SK-N-SH (cell line): ENCODE measurements at regions not wholly inside any gene's neighbourhood (a gene's known extent, or its start where the extent isn't known, plus 50 kb on each side); places are given as distances from the start of the nearest gene placed in this dataset.

Experiments used
- CTCF ChIA-PET: fragments of 300-600, 350-600 bp; formaldehyde crosslinking; extraction: SDS; loops from one replicate; lab custom pipeline; 2021; lab: Yijun Ruan, JAX
- POLR2A ChIA-PET: fragments of 350-600 bp; sonication (Branson Sonifier 250); formaldehyde crosslinking; extraction: SDS; loops from one replicate; lab custom pipeline; 2020; ENCODE audit warnings: antibody characterized with exemption, inconsistent platforms; lab: Yijun Ruan, JAX
- DNase-seq: peaks from one replicate; pipeline ENCODE4 v3.0.0; 2012
- H2AFZ ChIP-seq: fragments of 200-600 bp; sonication (generic); 2 replicates; pipeline ENCODE4 v1.8.1; 2016; ENCODE audit warnings: antibody characterized with exemption, mild to moderate bottlenecking, low read depth
- H3F3A ChIP-seq: fragments of 200-600 bp; sonication (generic); replicated peaks from 2 replicates; pipeline ENCODE3; 2016; ENCODE audit warnings: antibody characterized with exemption, mild to moderate bottlenecking; ENCODE audit not compliant: insufficient read depth
- H3K27ac ChIP-seq, 2 experiments: fragments of 200-500 bp in 1 of 2; fragments of 200-600 bp in 1 of 2; sonication (Bioruptor generic) in 1 of 2; sonication (generic), shearing (Covaris generic) in 1 of 2; 2 replicates each; pipeline versions ENCODE4 v1.5.1 to v1.6.1; 2014 to 2016; ENCODE audit warnings: low read depth in 2 of 2, inconsistent platforms in 1 of 2, low read length in 1 of 2, mild to moderate bottlenecking in 1 of 2, mixed read lengths in 1 of 2
- H3K27me3 ChIP-seq: fragments of 200-600 bp; sonication (generic), shearing (Covaris generic); 2 replicates; pipeline ENCODE4 v1.6.1; 2016; ENCODE audit warnings: mixed run types; ENCODE audit not compliant: insufficient read depth
- H3K36me3 ChIP-seq, 2 experiments: fragments of 200-500 bp in 1 of 2; fragments of 200-600 bp in 1 of 2; sonication (Bioruptor generic) in 1 of 2; sonication (generic) in 1 of 2; replicated peaks in 1 of 2; 2 replicates each; pipeline versions ENCODE3 to v1.5.1; 2014 to 2016; ENCODE audit warnings: low read length in 1 of 2, mild to moderate bottlenecking in 1 of 2; ENCODE audit not compliant: insufficient read depth in 2 of 2, control insufficient read depth in 1 of 2
- H3K4me1 ChIP-seq, 2 experiments: fragments of 200-500 bp in 1 of 2; fragments of 200-600 bp in 1 of 2; sonication (Bioruptor generic) in 1 of 2; sonication (generic), shearing (Covaris generic) in 1 of 2; 2 replicates each; pipeline versions ENCODE4 v1.5.1 to v1.6.1; 2014 to 2016; ENCODE audit warnings: low read depth in 1 of 2, low read length in 1 of 2, mixed run types in 1 of 2; ENCODE audit not compliant: insufficient read depth in 2 of 2, control insufficient read depth in 1 of 2
- H3K4me2 ChIP-seq: fragments of 200-600 bp; sonication (generic), shearing (Covaris generic); 2 replicates; pipeline ENCODE4 v1.6.1; 2017; ENCODE audit warnings: mixed run types
- H3K4me3 ChIP-seq, 2 experiments: fragments of 200-500 bp in 1 of 2; fragments of 200-600 bp in 1 of 2; sonication (Bioruptor generic) in 1 of 2; sonication (generic), shearing (Covaris generic) in 1 of 2; 2 replicates each; pipeline versions ENCODE4 v1.5.1 to v1.8.1; 2014 to 2016; ENCODE audit warnings: low read depth in 2 of 2, inconsistent platforms in 1 of 2, low read length in 1 of 2, mild to moderate bottlenecking in 1 of 2, mixed read lengths in 1 of 2, moderate library complexity in 1 of 2
- H3K79me2 ChIP-seq: fragments of 200-600 bp; sonication (generic); 2 replicates; pipeline ENCODE4 v1.8.1; 2017; ENCODE audit warnings: mild to moderate bottlenecking; ENCODE audit not compliant: insufficient read depth
- H3K9ac ChIP-seq: fragments of 200-600 bp; sonication (generic); 2 replicates; pipeline ENCODE4 v1.6.1; 2017; ENCODE audit warnings: mixed run types
- H3K9me2 ChIP-seq: fragments of 200-600 bp; sonication (generic); 2 replicates; pipeline ENCODE4 v1.6.1; 2017; ENCODE audit warnings: mixed run types
- H3K9me3 ChIP-seq: fragments of 200-600 bp; sonication (generic); 2 replicates; pipeline ENCODE4 v1.6.1; 2017; ENCODE audit warnings: mixed run types, mild to moderate bottlenecking, moderate library complexity
- H4K20me1 ChIP-seq: fragments of 200-600 bp; sonication (generic); 2 replicates; pipeline ENCODE4 v1.6.1; 2017; ENCODE audit warnings: mild to moderate bottlenecking, mixed run types; ENCODE audit not compliant: insufficient read depth
- CHD2 ChIP-seq: fragments of 150-350 bp; IDR thresholded peaks from 2 replicates; pipeline ENCODE4 v1.6.1; 2018; ENCODE audit warnings: low read length; ENCODE audit not compliant: partially characterized antibody
- EP300 ChIP-seq, 2 experiments: IDR thresholded peaks; 2 replicates each; pipeline versions ENCODE4 v1.4.0 to v1.6.1; 2012; ENCODE audit warnings: borderline replicate concordance in 1 of 2, low read depth in 1 of 2, low read length in 1 of 2
- FOSL2 ChIP-seq: IDR thresholded peaks from 2 replicates; pipeline ENCODE4 v1.4.0; 2012; ENCODE audit warnings: low read depth, mild to moderate bottlenecking, moderate library complexity, borderline replicate concordance
- GATA2 ChIP-seq: sonication (generic); formaldehyde crosslinking; IDR thresholded peaks from 2 replicates; pipeline ENCODE4 v1.5.0; 2020; ENCODE audit warnings: mild to moderate bottlenecking, missing genetic modification reagents
- JUND ChIP-seq: IDR thresholded peaks from 2 replicates; pipeline ENCODE4 v1.4.0; 2012
- MEF2A ChIP-seq: IDR thresholded peaks from 2 replicates; pipeline ENCODE4 v1.4.0; 2012; ENCODE audit warnings: low read depth, borderline replicate concordance
- POLR2AphosphoS5 ChIP-seq: IDR thresholded peaks from 2 replicates; pipeline ENCODE4 v1.6.1; 2012; ENCODE audit warnings: low read depth, low read length
- RCOR1 ChIP-seq: fragments of 150-350 bp; IDR thresholded peaks from 2 replicates; pipeline ENCODE4 v1.6.1; 2017; ENCODE audit warnings: antibody characterized with exemption, low read length
- RXRA ChIP-seq: IDR thresholded peaks from 2 replicates; pipeline ENCODE4 v1.4.0; 2012; ENCODE audit warnings: low read depth, mild to moderate bottlenecking, borderline replicate concordance
- SIN3A ChIP-seq: IDR thresholded peaks from 2 replicates; pipeline ENCODE4 v1.6.1; 2012; ENCODE audit warnings: low read depth, mild to moderate bottlenecking, low read length, moderate library complexity, borderline replicate concordance
- SMC3 ChIP-seq: IDR thresholded peaks from 2 replicates; pipeline ENCODE4 v1.6.1; 2012; ENCODE audit warnings: low read depth, low read length, improper control_type of control experiment
- TCF12 ChIP-seq: IDR thresholded peaks from 2 replicates; pipeline ENCODE4 v1.4.0; 2012
- YY1 ChIP-seq: IDR thresholded peaks from 2 replicates; pipeline ENCODE4 v1.4.0; 2012; ENCODE audit warnings: low read depth, mild to moderate bottlenecking
- WGBS: methylation state at CpG from one replicate; pipeline ENCODE4 v1.1.6; 2017; ENCODE audit warnings: low lambda C conversion rate; 5-methylcytosine and 5-hydroxymethylcytosine counted together
- TF ChIP-seq, protein P1 (sequence below): IDR thresholded peaks from 2 replicates; pipeline ENCODE4 v1.4.0; 2012; ENCODE audit warnings: low read depth, borderline replicate concordance
- TF ChIP-seq, protein P2 (sequence below): IDR thresholded peaks from 2 replicates; pipeline ENCODE4 v1.6.1; 2012; ENCODE audit warnings: mild to moderate bottlenecking, low read depth, low read length, moderate library complexity
- TF ChIP-seq, protein P3 (sequence below): fragments of 150-350 bp; IDR thresholded peaks from 2 replicates; pipeline ENCODE4 v1.6.1; 2016; ENCODE audit warnings: mild to moderate bottlenecking, low read depth, low read length

DNA sequence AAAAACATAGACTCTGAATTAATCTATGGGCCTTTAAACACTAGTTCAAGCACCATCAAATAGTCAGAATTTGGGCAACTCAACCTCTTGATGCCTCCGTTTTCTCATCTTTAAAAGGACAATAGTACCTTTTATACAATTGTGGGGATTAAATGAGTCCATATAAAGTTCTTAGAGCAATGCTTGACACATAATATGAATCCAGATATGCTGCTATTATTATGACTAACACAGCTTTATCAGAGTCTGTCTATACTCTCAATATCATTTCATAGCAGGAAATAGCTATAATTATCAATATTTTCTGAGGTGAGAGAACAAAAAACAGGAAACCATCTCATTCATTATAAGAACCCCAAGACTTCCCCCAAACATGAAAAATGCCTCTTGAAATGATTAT, 430.5 kb upstream of the XYLT1 start:
- Histone ChIP-seq H3K9me2 (no peaks in the 10 kb centered on the region), H3F3A (no peaks in the 10 kb centered on the region), H3K27ac (no peak overlapping the region), H3K79me2 (no peaks in the 10 kb centered on the region), H3K36me3 (no peaks in the 10 kb centered on the region), H3K4me3 (no peak overlapping the region), H3K4me1 (no peaks in the 10 kb centered on the region; a peak in 2 of 4 replicates), H3K9me3 (peaks cover 4% of the 10 kb centered on the region; the same call in 1 of the 2 replicates), H2AFZ (no peak overlapping the region), H4K20me1 (no peaks in the 10 kb centered on the region), H3K27me3 (no peaks in the 10 kb centered on the region), H3K9ac (no peak overlapping the region), H3K4me2 (no peak overlapping the region)
- DNase-seq = no peak
- TF ChIP-seq TCF12 (no peak), RCOR1 (no peak), RXRA (no peak), POLR2AphosphoS5 (no peak), YY1 (no peak), GATA2 (CRISPR knock-in tag) (no peak), JUND (no peak), MEF2A (no peak), FOSL2 (no peak)
- TF ChIP-seq, protein P1, sequence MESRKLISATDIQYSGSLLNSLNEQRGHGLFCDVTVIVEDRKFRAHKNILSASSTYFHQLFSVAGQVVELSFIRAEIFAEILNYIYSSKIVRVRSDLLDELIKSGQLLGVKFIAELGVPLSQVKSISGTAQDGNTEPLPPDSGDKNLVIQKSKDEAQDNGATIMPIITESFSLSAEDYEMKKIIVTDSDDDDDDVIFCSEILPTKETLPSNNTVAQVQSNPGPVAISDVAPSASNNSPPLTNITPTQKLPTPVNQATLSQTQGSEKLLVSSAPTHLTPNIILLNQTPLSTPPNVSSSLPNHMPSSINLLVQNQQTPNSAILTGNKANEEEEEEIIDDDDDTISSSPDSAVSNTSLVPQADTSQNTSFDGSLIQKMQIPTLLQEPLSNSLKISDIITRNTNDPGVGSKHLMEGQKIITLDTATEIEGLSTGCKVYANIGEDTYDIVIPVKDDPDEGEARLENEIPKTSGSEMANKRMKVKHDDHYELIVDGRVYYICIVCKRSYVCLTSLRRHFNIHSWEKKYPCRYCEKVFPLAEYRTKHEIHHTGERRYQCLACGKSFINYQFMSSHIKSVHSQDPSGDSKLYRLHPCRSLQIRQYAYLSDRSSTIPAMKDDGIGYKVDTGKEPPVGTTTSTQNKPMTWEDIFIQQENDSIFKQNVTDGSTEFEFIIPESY = no peak
- TF ChIP-seq, protein P2, sequence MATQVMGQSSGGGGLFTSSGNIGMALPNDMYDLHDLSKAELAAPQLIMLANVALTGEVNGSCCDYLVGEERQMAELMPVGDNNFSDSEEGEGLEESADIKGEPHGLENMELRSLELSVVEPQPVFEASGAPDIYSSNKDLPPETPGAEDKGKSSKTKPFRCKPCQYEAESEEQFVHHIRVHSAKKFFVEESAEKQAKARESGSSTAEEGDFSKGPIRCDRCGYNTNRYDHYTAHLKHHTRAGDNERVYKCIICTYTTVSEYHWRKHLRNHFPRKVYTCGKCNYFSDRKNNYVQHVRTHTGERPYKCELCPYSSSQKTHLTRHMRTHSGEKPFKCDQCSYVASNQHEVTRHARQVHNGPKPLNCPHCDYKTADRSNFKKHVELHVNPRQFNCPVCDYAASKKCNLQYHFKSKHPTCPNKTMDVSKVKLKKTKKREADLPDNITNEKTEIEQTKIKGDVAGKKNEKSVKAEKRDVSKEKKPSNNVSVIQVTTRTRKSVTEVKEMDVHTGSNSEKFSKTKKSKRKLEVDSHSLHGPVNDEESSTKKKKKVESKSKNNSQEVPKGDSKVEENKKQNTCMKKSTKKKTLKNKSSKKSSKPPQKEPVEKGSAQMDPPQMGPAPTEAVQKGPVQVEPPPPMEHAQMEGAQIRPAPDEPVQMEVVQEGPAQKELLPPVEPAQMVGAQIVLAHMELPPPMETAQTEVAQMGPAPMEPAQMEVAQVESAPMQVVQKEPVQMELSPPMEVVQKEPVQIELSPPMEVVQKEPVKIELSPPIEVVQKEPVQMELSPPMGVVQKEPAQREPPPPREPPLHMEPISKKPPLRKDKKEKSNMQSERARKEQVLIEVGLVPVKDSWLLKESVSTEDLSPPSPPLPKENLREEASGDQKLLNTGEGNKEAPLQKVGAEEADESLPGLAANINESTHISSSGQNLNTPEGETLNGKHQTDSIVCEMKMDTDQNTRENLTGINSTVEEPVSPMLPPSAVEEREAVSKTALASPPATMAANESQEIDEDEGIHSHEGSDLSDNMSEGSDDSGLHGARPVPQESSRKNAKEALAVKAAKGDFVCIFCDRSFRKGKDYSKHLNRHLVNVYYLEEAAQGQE = no peak
- POLR2A ChIA-PET = no interaction called here
- 60% methylated on average over 1 of the region's 1 CpG for WGBS
- CTCF ChIA-PET = interaction anchor here (0.6 to 1.9 kb wide), 3 partner anchors 13 to 127 kb away, joined by 3 to 5 read pairs (median 3); no protein-coding TSS in a partner anchor

DNA sequence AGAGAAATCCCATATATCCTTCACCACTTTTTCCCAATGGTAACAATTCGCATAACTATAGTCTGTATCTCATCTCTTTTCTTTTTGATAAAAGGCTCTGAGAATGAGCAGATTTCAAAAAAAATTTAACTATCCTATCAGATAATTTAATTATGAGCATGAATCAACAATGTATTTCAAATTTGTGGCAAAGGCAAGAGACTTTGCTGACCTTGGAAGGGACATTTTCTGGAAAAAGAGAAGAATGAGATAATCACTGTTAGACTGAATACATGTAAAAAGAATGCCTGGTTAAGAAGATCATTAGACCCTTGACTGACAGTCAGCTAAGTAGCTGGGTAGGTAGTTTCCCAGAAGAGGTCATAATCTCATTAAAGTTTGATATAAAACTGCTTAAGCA, 428.4 kb upstream of the XYLT1 start:
- peak overlapping the region in 1 of 2 experiments; percentile 36; a peak in 2 of 4 replicates for H3K27ac ChIP-seq
- no peaks in the 10 kb centered on the region for H3K9me3 ChIP-seq
- CTCF ChIA-PET = no interaction called here
- POLR2A ChIA-PET = no interaction called here
- peak; percentile 9 for DNase-seq
- peaks cover 0 to 6% of the 10 kb centered on the region in 2 experiments; a peak in 2 of 4 replicates for H3K4me1 ChIP-seq
- H3K4me2 ChIP-seq = no peak overlapping the region
- no peaks in the 10 kb centered on the region for H3K36me3 ChIP-seq
- no peaks in the 10 kb centered on the region for H3K9me2 ChIP-seq
- no peaks in the 10 kb centered on the region for H3K79me2 ChIP-seq
- TF ChIP-seq SMC3 = no peak
- no peak for TF ChIP-seq YY1
- TF ChIP-seq SIN3A = no peak
- TF ChIP-seq, protein P2 = no peak
- no peak for TF ChIP-seq MEF2A
- TF ChIP-seq TCF12 = peak; percentile 37; the same call in 1 of the 2 replicates
- TF ChIP-seq GATA2 (CRISPR knock-in tag) = peak; percentile 23; the same call in 1 of the 2 replicates
- TF ChIP-seq CHD2 = no peak
- TF ChIP-seq EP300 (IDR thresholded peaks at IDR 0.05; ENCODE audit: borderline replicate concordance in 1 of 2, low read depth in 1 of 2, low read length in 1 of 2) = peak; percentile 10 to 61; a peak in 3 of 4 replicates
- TF ChIP-seq, protein P3, sequence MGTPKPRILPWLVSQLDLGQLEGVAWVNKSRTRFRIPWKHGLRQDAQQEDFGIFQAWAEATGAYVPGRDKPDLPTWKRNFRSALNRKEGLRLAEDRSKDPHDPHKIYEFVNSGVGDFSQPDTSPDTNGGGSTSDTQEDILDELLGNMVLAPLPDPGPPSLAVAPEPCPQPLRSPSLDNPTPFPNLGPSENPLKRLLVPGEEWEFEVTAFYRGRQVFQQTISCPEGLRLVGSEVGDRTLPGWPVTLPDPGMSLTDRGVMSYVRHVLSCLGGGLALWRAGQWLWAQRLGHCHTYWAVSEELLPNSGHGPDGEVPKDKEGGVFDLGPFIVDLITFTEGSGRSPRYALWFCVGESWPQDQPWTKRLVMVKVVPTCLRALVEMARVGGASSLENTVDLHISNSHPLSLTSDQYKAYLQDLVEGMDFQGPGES = no peak
- no peaks in the 10 kb centered on the region for H3F3A ChIP-seq
- WGBS = 24% methylated on average over 1 of the region's 1 CpG
- H3K9ac ChIP-seq = no peak overlapping the region
- H3K27me3 ChIP-seq = no peaks in the 10 kb centered on the region
- H3K4me3 ChIP-seq = no peak overlapping the region
- H2AFZ ChIP-seq = no peak overlapping the region; the same call in 1 of the 2 replicates
- H4K20me1 ChIP-seq = no peaks in the 10 kb centered on the region
